HepG2 (cell line): ENCODE measurements at regions not wholly inside any gene's neighbourhood (a gene's known extent, or its start where the extent isn't known, plus 50 kb on each side); places are given as distances from the start of the nearest gene placed in this dataset.

Source experiments
- ATAD3A ChIP-seq: sonication (generic); formaldehyde crosslinking; IDR thresholded peaks from 2 replicates; pipeline ENCODE4 v1.4.0; 2020; ENCODE audit warnings: missing genetic modification reagents
- CC2D1A ChIP-seq: sonication (generic); formaldehyde crosslinking; IDR thresholded peaks from 2 replicates; pipeline ENCODE4 v1.8.1; 2023; ENCODE audit warnings: mild to moderate bottlenecking, missing genetic modification reagents
- ESRRA ChIP-seq: sonication (generic); formaldehyde crosslinking; IDR thresholded peaks from 2 replicates; pipeline ENCODE4 v1.5.1; 2020; ENCODE audit warnings: mild to moderate bottlenecking, low read depth, missing genetic modification reagents
- FOXA3 ChIP-seq: IDR thresholded peaks from 2 replicates; pipeline ENCODE4 v1.6.1; 2016; ENCODE audit warnings: missing genetic modification reagents, missing compliant biosample characterization
- FOXO4 ChIP-seq: sonication (generic); formaldehyde crosslinking; conservative IDR thresholded peaks from 2 replicates; pipeline ENCODE4 v1.8.1; 2023; ENCODE audit warnings: missing genetic modification reagents
- FOXP1 ChIP-seq, 2 experiments: fragments of 450-650 bp in 1 of 2; IDR thresholded peaks; 2 replicates each; pipeline ENCODE4 v1.6.1; 2017 to 2018; ENCODE audit warnings: antibody characterized with exemption in 1 of 2
- GABPB1 ChIP-seq: IDR thresholded peaks from 2 replicates; pipeline ENCODE4 v1.6.1; 2016; ENCODE audit warnings: mild to moderate bottlenecking, missing genetic modification reagents, moderate library complexity, missing compliant biosample characterization
- HOXA3 ChIP-seq: sonication (generic); formaldehyde crosslinking; IDR thresholded peaks from 2 replicates; pipeline ENCODE4 v1.5.0; 2020; ENCODE audit warnings: missing genetic modification reagents
- MEIS1 ChIP-seq: sonication (generic); formaldehyde crosslinking; IDR thresholded peaks from 2 replicates; pipeline ENCODE4 v1.9.0; 2021; ENCODE audit warnings: mild to moderate bottlenecking, missing genetic modification reagents, moderate library complexity, borderline replicate concordance
- NAIF1 ChIP-seq: sonication (generic); formaldehyde crosslinking; IDR thresholded peaks from 2 replicates; pipeline ENCODE4 v1.5.0; 2020; ENCODE audit warnings: mild to moderate bottlenecking, missing genetic modification reagents, borderline replicate concordance
- NFE2L2 ChIP-seq: fragments of 150-350 bp; IDR thresholded peaks from 2 replicates; pipeline ENCODE4 v1.6.1; 2014; ENCODE audit warnings: low read length
- NONO ChIP-seq, 2 experiments: fragments of 450-650 bp in 1 of 2; sonication (generic) in 1 of 2; formaldehyde crosslinking in 1 of 2; IDR thresholded peaks in 1 of 2; conservative IDR thresholded peaks in 1 of 2; 2 replicates each; pipeline versions ENCODE4 v1.6.1 to v1.8.0; 2017 to 2022; ENCODE audit warnings: mild to moderate bottlenecking in 1 of 2, missing genetic modification reagents in 1 of 2, moderate library complexity in 1 of 2
- PAWR ChIP-seq: sonication (generic); formaldehyde crosslinking; IDR thresholded peaks from 2 replicates; pipeline ENCODE4 v1.4.0; 2020; ENCODE audit warnings: missing genetic modification reagents, mild to moderate bottlenecking, borderline replicate concordance
- PHF8 ChIP-seq: sonication (generic); formaldehyde crosslinking; IDR thresholded peaks from 2 replicates; pipeline ENCODE4 v1.5.0; 2020; ENCODE audit warnings: missing genetic modification reagents
- SIN3A ChIP-seq: IDR thresholded peaks from 2 replicates; pipeline ENCODE4 v1.6.1; 2011; ENCODE audit warnings: low read depth, mild to moderate bottlenecking, control low read depth, low read length, borderline replicate concordance
- SMARCE1 ChIP-seq: fragments of 450-650 bp; IDR thresholded peaks from 2 replicates; pipeline ENCODE4 v1.6.1; 2017; ENCODE audit warnings: borderline replicate concordance
- ZBTB38 ChIP-seq: sonication (generic); formaldehyde crosslinking; IDR thresholded peaks from 2 replicates; pipeline ENCODE4 v1.5.1; 2020; ENCODE audit warnings: mild to moderate bottlenecking, missing genetic modification reagents
- ZNF20 ChIP-seq: sonication (generic); formaldehyde crosslinking; IDR thresholded peaks from 2 replicates; pipeline ENCODE4 v1.4.0; 2020; ENCODE audit warnings: mild to moderate bottlenecking, moderate library complexity, missing genetic modification reagents
- ZNF296 ChIP-seq: sonication (generic); formaldehyde crosslinking; conservative IDR thresholded peaks from 2 replicates; pipeline ENCODE4 v1.5.0; 2020; ENCODE audit warnings: mild to moderate bottlenecking, missing genetic modification reagents
- ZNF761 ChIP-seq: sonication (generic); formaldehyde crosslinking; conservative IDR thresholded peaks from 2 replicates; pipeline ENCODE4 v1.4.0; 2020; ENCODE audit warnings: mild to moderate bottlenecking, missing genetic modification reagents
- TF ChIP-seq, protein P1 (sequence below): sonication (generic); formaldehyde crosslinking; IDR thresholded peaks from 2 replicates; pipeline ENCODE4 v1.4.0; 2020; ENCODE audit warnings: missing genetic modification reagents
- TF ChIP-seq, protein P2 (sequence below): sonication (generic); formaldehyde crosslinking; IDR thresholded peaks from 2 replicates; pipeline ENCODE4 v1.4.0; 2020; ENCODE audit warnings: low read depth, mild to moderate bottlenecking, missing genetic modification reagents
- TF ChIP-seq, protein P3 (sequence below): sonication (generic); formaldehyde crosslinking; IDR thresholded peaks from 2 replicates; pipeline ENCODE4 v1.4.0; 2020; ENCODE audit warnings: mild to moderate bottlenecking, missing genetic modification reagents
- TF ChIP-seq, protein P4 (sequence below): sonication (generic); formaldehyde crosslinking; IDR thresholded peaks from 2 replicates; pipeline ENCODE4 v1.5.1; 2020; ENCODE audit warnings: missing genetic modification reagents, mild to moderate bottlenecking, borderline replicate concordance
- TF ChIP-seq, protein P5 (sequence below): sonication (generic); formaldehyde crosslinking; IDR thresholded peaks from 2 replicates; pipeline ENCODE4 v1.8.0; 2022; ENCODE audit warnings: missing genetic modification reagents, mild to moderate bottlenecking, borderline replicate concordance

DNA sequence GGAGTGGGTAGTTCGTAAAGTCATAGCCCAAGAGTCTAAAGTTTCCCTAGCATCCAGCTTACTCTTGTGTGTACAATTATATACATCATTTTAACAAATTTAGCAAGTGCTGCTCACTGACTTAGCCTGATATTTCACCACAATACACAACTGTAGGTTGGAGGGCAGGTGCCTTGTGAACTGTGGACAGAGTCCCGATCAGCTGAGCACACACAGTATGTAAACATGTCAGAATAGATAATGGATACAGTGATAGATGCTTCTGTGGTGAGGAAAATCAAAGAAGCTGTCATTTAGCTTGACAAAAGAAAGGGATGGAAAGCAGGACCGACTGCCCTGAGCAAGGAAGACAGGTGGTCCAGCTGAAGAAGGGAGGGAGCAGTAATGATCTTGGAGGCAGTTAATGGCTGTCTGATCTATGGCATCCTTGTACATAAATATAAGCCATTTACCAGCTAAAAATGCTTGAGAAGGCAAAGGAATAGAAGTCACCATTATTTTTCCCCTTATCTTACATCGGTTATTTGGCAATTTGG lies 372.8 kb upstream of the UBE2E3 start (continued):
- TF ChIP-seq PAWR (CRISPR knock-in tag) = no peak
- TF ChIP-seq, protein P1, sequence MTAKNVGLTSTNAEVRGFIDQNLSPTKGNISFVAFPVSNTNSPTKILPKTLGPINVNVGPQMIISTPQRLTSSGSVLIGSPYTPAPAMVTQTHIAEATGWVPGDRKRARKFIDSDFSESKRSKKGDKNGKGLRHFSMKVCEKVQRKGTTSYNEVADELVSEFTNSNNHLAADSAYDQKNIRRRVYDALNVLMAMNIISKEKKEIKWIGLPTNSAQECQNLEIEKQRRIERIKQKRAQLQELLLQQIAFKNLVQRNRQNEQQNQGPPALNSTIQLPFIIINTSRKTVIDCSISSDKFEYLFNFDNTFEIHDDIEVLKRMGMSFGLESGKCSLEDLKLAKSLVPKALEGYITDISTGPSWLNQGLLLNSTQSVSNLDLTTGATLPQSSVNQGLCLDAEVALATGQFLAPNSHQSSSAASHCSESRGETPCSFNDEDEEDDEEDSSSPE = no peak
- no peak for TF ChIP-seq GABPB1
- TF ChIP-seq PHF8 (CRISPR knock-in tag) = no peak
- no peak for TF ChIP-seq SMARCE1
- TF ChIP-seq MEIS1 (CRISPR knock-in tag) = no peak
- TF ChIP-seq SIN3A = peak; percentile 79; the same call in 1 of the 2 replicates
- no peak for TF ChIP-seq FOXO4 (CRISPR knock-in tag)
- no peak for TF ChIP-seq ZBTB38 (CRISPR knock-in tag)
- TF ChIP-seq, protein P2, sequence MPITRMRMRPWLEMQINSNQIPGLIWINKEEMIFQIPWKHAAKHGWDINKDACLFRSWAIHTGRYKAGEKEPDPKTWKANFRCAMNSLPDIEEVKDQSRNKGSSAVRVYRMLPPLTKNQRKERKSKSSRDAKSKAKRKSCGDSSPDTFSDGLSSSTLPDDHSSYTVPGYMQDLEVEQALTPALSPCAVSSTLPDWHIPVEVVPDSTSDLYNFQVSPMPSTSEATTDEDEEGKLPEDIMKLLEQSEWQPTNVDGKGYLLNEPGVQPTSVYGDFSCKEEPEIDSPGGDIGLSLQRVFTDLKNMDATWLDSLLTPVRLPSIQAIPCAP (CRISPR knock-in tag) = no peak
- no peak for TF ChIP-seq ZNF296 (CRISPR knock-in tag)
- no peak for TF ChIP-seq ATAD3A (CRISPR knock-in tag)
- no peak for TF ChIP-seq FOXP1 (IDR thresholded peaks at IDR 0.05)
- peak; percentile 72; the same call in 1 of the 2 replicates for TF ChIP-seq FOXP1 (CRISPR knock-in tag; IDR thresholded peaks at IDR 0.05)
- TF ChIP-seq NAIF1 (CRISPR knock-in tag) = no peak
- no peak for TF ChIP-seq CC2D1A (CRISPR knock-in tag)
- no peak for TF ChIP-seq ZNF20 (CRISPR knock-in tag)
- TF ChIP-seq, protein P3, sequence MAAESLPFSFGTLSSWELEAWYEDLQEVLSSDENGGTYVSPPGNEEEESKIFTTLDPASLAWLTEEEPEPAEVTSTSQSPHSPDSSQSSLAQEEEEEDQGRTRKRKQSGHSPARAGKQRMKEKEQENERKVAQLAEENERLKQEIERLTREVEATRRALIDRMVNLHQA (CRISPR knock-in tag) = no peak
- TF ChIP-seq ZNF761 = no peak
- no peak for TF ChIP-seq ESRRA (CRISPR knock-in tag)
- TF ChIP-seq, protein P4, sequence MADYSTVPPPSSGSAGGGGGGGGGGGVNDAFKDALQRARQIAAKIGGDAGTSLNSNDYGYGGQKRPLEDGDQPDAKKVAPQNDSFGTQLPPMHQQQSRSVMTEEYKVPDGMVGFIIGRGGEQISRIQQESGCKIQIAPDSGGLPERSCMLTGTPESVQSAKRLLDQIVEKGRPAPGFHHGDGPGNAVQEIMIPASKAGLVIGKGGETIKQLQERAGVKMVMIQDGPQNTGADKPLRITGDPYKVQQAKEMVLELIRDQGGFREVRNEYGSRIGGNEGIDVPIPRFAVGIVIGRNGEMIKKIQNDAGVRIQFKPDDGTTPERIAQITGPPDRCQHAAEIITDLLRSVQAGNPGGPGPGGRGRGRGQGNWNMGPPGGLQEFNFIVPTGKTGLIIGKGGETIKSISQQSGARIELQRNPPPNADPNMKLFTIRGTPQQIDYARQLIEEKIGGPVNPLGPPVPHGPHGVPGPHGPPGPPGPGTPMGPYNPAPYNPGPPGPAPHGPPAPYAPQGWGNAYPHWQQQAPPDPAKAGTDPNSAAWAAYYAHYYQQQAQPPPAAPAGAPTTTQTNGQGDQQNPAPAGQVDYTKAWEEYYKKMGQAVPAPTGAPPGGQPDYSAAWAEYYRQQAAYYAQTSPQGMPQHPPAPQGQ = no peak
- peak; percentile 93 for TF ChIP-seq FOXA3 (CRISPR knock-in tag)
- TF ChIP-seq HOXA3 = no peak
- TF ChIP-seq NFE2L2 = no peak
- TF ChIP-seq NONO (IDR thresholded peaks at IDR 0.05) = no peak
- no peak for TF ChIP-seq NONO (CRISPR knock-in tag; conservative IDR thresholded peaks at IDR 0.05)
- TF ChIP-seq, protein P5, sequence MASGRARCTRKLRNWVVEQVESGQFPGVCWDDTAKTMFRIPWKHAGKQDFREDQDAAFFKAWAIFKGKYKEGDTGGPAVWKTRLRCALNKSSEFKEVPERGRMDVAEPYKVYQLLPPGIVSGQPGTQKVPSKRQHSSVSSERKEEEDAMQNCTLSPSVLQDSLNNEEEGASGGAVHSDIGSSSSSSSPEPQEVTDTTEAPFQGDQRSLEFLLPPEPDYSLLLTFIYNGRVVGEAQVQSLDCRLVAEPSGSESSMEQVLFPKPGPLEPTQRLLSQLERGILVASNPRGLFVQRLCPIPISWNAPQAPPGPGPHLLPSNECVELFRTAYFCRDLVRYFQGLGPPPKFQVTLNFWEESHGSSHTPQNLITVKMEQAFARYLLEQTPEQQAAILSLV (CRISPR knock-in tag) = no peak
